ENCODE measurements at regions not wholly inside any gene's neighbourhood (a gene's known extent, or its start where the extent isn't known, plus 50 kb on each side); places are given as distances from the start of the nearest gene placed in this dataset.

GRCh38 chr12:24060089-24060488, 110.6 kb upstream of the SOX5 start:
- Histone ChIP-seq H3K9me3 (no peaks in the 10 kb centered on the region), H3K27me3 (no peaks in the 10 kb centered on the region), H3K36me3 (ENCODE audit: low read depth, missing control alignments) (no peaks in the 10 kb centered on the region), H3K4me3 (no peak overlapping the region), H3K27ac (no peak overlapping the region), H3K4me1 (no peaks in the 10 kb centered on the region)
- TF ChIP-seq CTCF (IDR thresholded peaks at IDR 0.05): no peak
- TF ChIP-seq POLR2A (IDR thresholded peaks at IDR 0.05): no peak
- no peak for DNase-seq
- 92 to 93% methylated on average over 1 of the region's 1 CpG for WGBS, 2 donors
- intact Hi-C loops (cut with DNase I; ENCODE audit: low total_unique reads): no loop called here

GRCh38 chr12:24057920-24058476, 108.5 kb upstream of the SOX5 start:
- 50 to 64% methylated on average over 4 of the region's 4 CpGs for WGBS, 2 donors
- Histone ChIP-seq H3K36me3 (ENCODE audit: low read depth, missing control alignments) (no peaks in the 10 kb centered on the region), H3K4me1 (no peaks in the 10 kb centered on the region), H3K9me3 (no peaks in the 10 kb centered on the region), H3K27me3 (no peaks in the 10 kb centered on the region), H3K4me3 (no peak overlapping the region), H3K27ac (no peak overlapping the region)
- intact Hi-C loops (cut with DNase I; ENCODE audit: low total_unique reads): no loop called here
- DNase-seq: no peak
- TF ChIP-seq CTCF (IDR thresholded peaks at IDR 0.05): no peak
- no peak for TF ChIP-seq POLR2A (IDR thresholded peaks at IDR 0.05)

GRCh38 chr12:24055747-24056146, 106.3 kb upstream of the SOX5 start:
- no peaks in the 10 kb centered on the region for H3K27me3 ChIP-seq
- no peaks in the 10 kb centered on the region for H3K36me3 ChIP-seq (ENCODE audit: low read depth, missing control alignments)
- intact Hi-C loops (cut with DNase I; ENCODE audit: low total_unique reads): no loop called here
- TF ChIP-seq CTCF (IDR thresholded peaks at IDR 0.05) (no peak), POLR2A (IDR thresholded peaks at IDR 0.05) (no peak)
- no peak overlapping the region for H3K4me3 ChIP-seq
- no peaks in the 10 kb centered on the region for H3K9me3 ChIP-seq
- WGBS, 2 donors: 79 to 83% methylated on average over 1 of the region's 1 CpG
- DNase-seq: no peak
- H3K27ac ChIP-seq: no peak overlapping the region
- H3K4me1 ChIP-seq: no peaks in the 10 kb centered on the region

GRCh38 chr12:24054416-24054815, 104.9 kb upstream of the SOX5 start:
- Histone ChIP-seq H3K9me3 (no peaks in the 10 kb centered on the region), H3K27me3 (no peaks in the 10 kb centered on the region), H3K4me3 (no peak overlapping the region), H3K27ac (no peak overlapping the region), H3K36me3 (ENCODE audit: low read depth, missing control alignments) (no peaks in the 10 kb centered on the region), H3K4me1 (no peaks in the 10 kb centered on the region)
- 88 to 90% methylated on average over 3 of the region's 3 CpGs for WGBS, 2 donors
- no peak for DNase-seq
- intact Hi-C loops (cut with DNase I; ENCODE audit: low total_unique reads): no loop called here
- TF ChIP-seq CTCF (IDR thresholded peaks at IDR 0.05) (no peak), POLR2A (IDR thresholded peaks at IDR 0.05) (no peak)

- Histone ChIP-seq H3K36me3 (ENCODE audit: low read depth, missing control alignments) (no peaks in the 10 kb centered on the region), H3K4me1 (no peaks in the 10 kb centered on the region), H3K27me3 (no peaks in the 10 kb centered on the region), H3K27ac (no peak overlapping the region), H3K4me3 (no peak overlapping the region), H3K9me3 (no peaks in the 10 kb centered on the region)
- no peak for DNase-seq
- WGBS, 2 donors: 90 to 98% methylated on average over 3 of the region's 3 CpGs
- intact Hi-C loops (cut with DNase I; ENCODE audit: low total_unique reads): no loop called here
- TF ChIP-seq POLR2A (IDR thresholded peaks at IDR 0.05) (no peak), CTCF (IDR thresholded peaks at IDR 0.05) (no peak)
Measured at GRCh38 chr12:24049728-24050127, 100.3 kb upstream of the SOX5 start.
